ENCODE measurements at regions not wholly inside any gene's neighbourhood (a gene's known extent, or its start where the extent isn't known, plus 50 kb on each side); places are given as distances from the start of the nearest gene placed in this dataset.

- no peak for DNase-seq (ENCODE audit: low read depth)
Measured at GRCh38 chr6:106035655-106036054, 50.5 kb upstream of the PRDM1 start.

GRCh38 chr6:106033806-106034205, 52.3 kb upstream of the PRDM1 start:
- DNase-seq (ENCODE audit: low read depth), result no peak

GRCh38 chr6:106027758-106028157, 58.4 kb upstream of the PRDM1 start:
- DNase-seq (ENCODE audit: low read depth), result no peak

GRCh38 chr6:106026748-106027715, 59.1 kb upstream of the PRDM1 start:
- DNase-seq (ENCODE audit: low read depth), result no peak

- DNase-seq (ENCODE audit: low read depth), result no peak
Measured at GRCh38 chr6:106025655-106026054, 60.5 kb upstream of the PRDM1 start.

GRCh38 chr6:106022801-106023200, 63.3 kb upstream of the PRDM1 start:
- DNase-seq (ENCODE audit: low read depth), result no peak

GRCh38 chr6:106017454-106017853, 68.7 kb upstream of the PRDM1 start:
- DNase-seq (ENCODE audit: low read depth), result no peak

- DNase-seq (ENCODE audit: low read depth), result no peak
Measured at GRCh38 chr6:106014955-106015354, 71.2 kb upstream of the PRDM1 start.

GRCh38 chr6:106011476-106011875, 74.7 kb upstream of the PRDM1 start:
- DNase-seq (ENCODE audit: low read depth), result no peak

- no peak for DNase-seq (ENCODE audit: low read depth)
Measured at GRCh38 chr6:106005954-106006353, 80.2 kb upstream of the PRDM1 start.

- no peak for DNase-seq (ENCODE audit: low read depth)
Measured at GRCh38 chr6:106005013-106005412, 81.1 kb upstream of the PRDM1 start.

- DNase-seq (ENCODE audit: low read depth), result no peak
Measured at GRCh38 chr6:106003268-106003987, 82.7 kb upstream of the PRDM1 start.

GRCh38 chr6:106002005-106002404, 84.1 kb upstream of the PRDM1 start:
- no peak for DNase-seq (ENCODE audit: low read depth)

- no peak for DNase-seq (ENCODE audit: low read depth)
Measured at GRCh38 chr6:106000935-106001334, 85.2 kb upstream of the PRDM1 start.

- DNase-seq (ENCODE audit: low read depth), result no peak
Measured at GRCh38 chr6:105997482-105997881, 88.7 kb upstream of the PRDM1 start.

GRCh38 chr6:105995391-105995865, 90.7 kb upstream of the PRDM1 start:
- DNase-seq (ENCODE audit: low read depth), result no peak

- DNase-seq (ENCODE audit: low read depth), result no peak
Measured at GRCh38 chr6:105994591-105995390, 91.3 kb upstream of the PRDM1 start.

GRCh38 chr6:105994118-105994590, 92.0 kb upstream of the PRDM1 start:
- DNase-seq (ENCODE audit: low read depth), result no peak

GRCh38 chr6:105993341-105994117, 92.6 kb upstream of the PRDM1 start:
- no peak for DNase-seq (ENCODE audit: low read depth)

GRCh38 chr6:105992315-105992961, 93.7 kb upstream of the PRDM1 start:
- peak; percentile 42 for DNase-seq (ENCODE audit: low read depth)

All from CMK (cell line).